GM23248 (cell line): ENCODE measurements at regions not wholly inside any gene's neighbourhood (a gene's known extent, or its start where the extent isn't known, plus 50 kb on each side); places are given as distances from the start of the nearest gene placed in this dataset.
"Not testable (repeated sequence)": the region's sequence is repeated elsewhere in the genome, so short reads cannot be mapped to it uniquely, and the experiment has no call there.

Experiments
- DNase-seq: peaks from one replicate; pipeline ENCODE4 v3.0.0-alpha.2; 2015
- H2AFZ ChIP-seq: fragments of 200-600 bp; sonication (generic); 2 replicates; pipeline ENCODE4 v1.6.1; 2016; ENCODE audit warnings: antibody characterized with exemption
- H3F3A ChIP-seq: fragments of 200-600 bp; sonication (generic); 2 replicates; pipeline ENCODE4 v1.6.1; 2016; ENCODE audit warnings: mild to moderate bottlenecking, antibody characterized with exemption, mixed run types; ENCODE audit not compliant: insufficient read depth
- H3K27ac ChIP-seq: fragments of 200-600 bp; sonication (generic); 2 replicates; pipeline ENCODE4 v1.5.1; 2016; ENCODE audit warnings: mild to moderate bottlenecking
- H3K27me3 ChIP-seq: fragments of 200-600 bp; sonication (generic); replicated peaks from 2 replicates; pipeline ENCODE4 v1.6.1; 2016; ENCODE audit warnings: mild to moderate bottlenecking; ENCODE audit not compliant: insufficient read depth
- H3K36me3 ChIP-seq: fragments of 200-600 bp; sonication (generic); 2 replicates; pipeline ENCODE4 v1.6.1; 2016; ENCODE audit warnings: low read depth, mild to moderate bottlenecking
- H3K4me1 ChIP-seq: fragments of 200-600 bp; sonication (generic); 2 replicates; pipeline ENCODE4 v1.6.1; 2016; ENCODE audit warnings: mild to moderate bottlenecking; ENCODE audit not compliant: insufficient read depth
- H3K4me2 ChIP-seq: fragments of 200-600 bp; sonication (generic); one replicate; pipeline ENCODE4 v1.6.1; 2016; ENCODE audit warnings: mild to moderate bottlenecking; ENCODE audit not compliant: unreplicated experiment
- H3K4me3 ChIP-seq: fragments of 200-600 bp; sonication (generic); 2 replicates; pipeline ENCODE4 v1.5.1; 2016; ENCODE audit warnings: mild to moderate bottlenecking
- H3K79me2 ChIP-seq: fragments of 200-600 bp; sonication (generic); 2 replicates; pipeline ENCODE4 v1.6.1; 2016; ENCODE audit warnings: mild to moderate bottlenecking; ENCODE audit not compliant: insufficient read depth
- H3K9ac ChIP-seq: fragments of 200-600 bp; sonication (generic); 2 replicates; pipeline ENCODE4 v1.6.1; 2016; ENCODE audit warnings: mild to moderate bottlenecking
- H3K9me2 ChIP-seq: fragments of 200-600 bp; sonication (generic); 2 replicates; pipeline ENCODE4 v1.6.1; 2016; ENCODE audit warnings: mixed run types, mild to moderate bottlenecking, moderate library complexity; ENCODE audit not compliant: insufficient read depth
- H3K9me3 ChIP-seq: fragments of 200-600 bp; sonication (generic); one replicate; pipeline ENCODE4 v1.6.1; 2017; ENCODE audit warnings: low read depth
- H4K20me1 ChIP-seq: fragments of 200-600 bp; sonication (generic); 2 replicates; pipeline ENCODE4 v1.6.0; 2016; ENCODE audit not compliant: insufficient read depth
- EZH2 ChIP-seq: fragments of 200-600 bp; sonication (generic); IDR thresholded peaks from 2 replicates; pipeline ENCODE4 v1.6.1; 2018; ENCODE audit warnings: antibody characterized with exemption, mild to moderate bottlenecking; ENCODE audit not compliant: insufficient read depth, poor library complexity, severe bottlenecking
- EZH2phosphoT487 ChIP-seq: fragments of 200-600 bp; sonication (generic); IDR thresholded peaks from 2 replicates; pipeline ENCODE4 v1.6.1; 2018; ENCODE audit warnings: antibody characterized with exemption, moderate library complexity, mild to moderate bottlenecking, low read depth; ENCODE audit not compliant: insufficient read depth
- WGBS, 2 experiments: methylation state at CpG; one replicate each; pipeline ENCODE4 v1.1.6; 2015 to 2017; ENCODE audit warnings: low lambda C conversion rate in 2 of 2, low coverage in 1 of 2; ENCODE audit errors: missing lambda C conversion rate in 2 of 2; 5-methylcytosine and 5-hydroxymethylcytosine counted together
- in situ Hi-C: fragments of 300-500 bp; cut with MboI; formaldehyde crosslinking; loops from 2 replicates; pipeline ENCODE4 v1.15.0; 2020

DNA sequence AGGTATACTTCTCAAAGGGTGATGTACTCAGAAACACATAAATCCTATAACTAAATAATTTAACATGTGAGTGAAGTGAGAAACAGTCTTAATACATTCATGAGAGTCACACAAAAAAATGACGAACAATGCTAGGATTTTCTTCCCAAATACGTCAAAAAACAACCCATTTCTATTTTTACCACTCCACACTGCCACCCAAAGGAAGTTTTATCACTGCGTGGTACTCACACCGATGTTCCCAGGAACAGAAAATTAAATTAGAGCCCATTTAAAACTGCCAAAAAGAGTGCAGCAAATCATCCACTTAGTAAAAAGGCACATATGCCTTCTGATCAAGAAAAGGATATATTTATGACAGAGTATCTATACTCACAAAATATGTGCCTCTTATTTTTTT, 710.9 kb upstream of the FAT3 start:
- Histone ChIP-seq H3F3A (no peaks in the 10 kb centered on the region), H3K4me3 (no peak overlapping the region), H3K9me2 (no peaks in the 10 kb centered on the region), H3K36me3 (no peaks in the 10 kb centered on the region), H3K4me2 (no peak overlapping the region), H3K27ac (no peak overlapping the region), H3K4me1 (no peaks in the 10 kb centered on the region), H3K9ac (no peak overlapping the region), H3K79me2 (no peaks in the 10 kb centered on the region), H3K27me3 (no peaks in the 10 kb centered on the region), H4K20me1 (no peaks in the 10 kb centered on the region), H3K9me3 (no peaks in the 10 kb centered on the region), H2AFZ (no peak overlapping the region)
- WGBS, 2 experiments = 14 to 18% methylated on average over 4 of the region's 4 CpGs
- TF ChIP-seq EZH2 = no peak
- no peak for DNase-seq
- in situ Hi-C loops = no loop called here

- no peak overlapping the region for H2AFZ ChIP-seq
- H3K27me3 ChIP-seq = no peaks in the 10 kb centered on the region
- no peak overlapping the region for H3K4me3 ChIP-seq
- TF ChIP-seq EZH2phosphoT487 = no peak
- TF ChIP-seq EZH2 = no peak
- WGBS, 2 experiments = 6 to 10% methylated on average over 1 of the region's 1 CpG
- no peak for DNase-seq
- no peaks in the 10 kb centered on the region for H3K9me2 ChIP-seq
- no peaks in the 10 kb centered on the region for H4K20me1 ChIP-seq
- no peak overlapping the region for H3K27ac ChIP-seq
- no peaks in the 10 kb centered on the region for H3K79me2 ChIP-seq
- H3K4me1 ChIP-seq = no peaks in the 10 kb centered on the region
- no peaks in the 10 kb centered on the region for H3K9me3 ChIP-seq
- H3K4me2 ChIP-seq = no peak overlapping the region
- no peaks in the 10 kb centered on the region for H3K36me3 ChIP-seq
- H3F3A ChIP-seq = no peaks in the 10 kb centered on the region
- in situ Hi-C loops = loop anchor here (10.0 kb wide), 1 partner anchor 63 kb away; no protein-coding TSS in a partner anchor
- H3K9ac ChIP-seq = no peak overlapping the region
Measured at GRCh38 chr11:91497847-91498246, 726.8 kb upstream of the FAT3 start.

DNA sequence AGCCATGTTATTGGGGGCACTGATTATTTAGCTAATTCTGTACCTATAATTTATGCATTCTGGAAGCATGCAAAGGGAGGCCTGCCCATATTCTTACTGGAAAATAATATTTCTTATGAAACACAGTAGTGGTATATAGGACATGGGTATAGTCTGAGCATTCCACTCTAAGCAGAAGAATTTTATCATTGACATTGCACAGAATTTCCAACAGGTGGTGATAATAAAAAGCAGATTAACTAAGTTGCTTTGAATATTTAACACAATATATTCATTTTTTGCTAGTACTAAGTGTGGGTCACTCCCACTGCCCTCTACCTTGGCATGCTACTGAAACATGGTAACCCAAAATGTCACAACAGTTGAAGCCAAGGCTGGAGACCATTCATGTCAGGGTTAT, 728.8 kb upstream of the FAT3 start:
- Histone ChIP-seq H3K9ac (no peak overlapping the region), H3K27ac (no peak overlapping the region), H3K9me2 (no peaks in the 10 kb centered on the region), H3K27me3 (no peaks in the 10 kb centered on the region), H3K4me2 (no peak overlapping the region), H3K4me3 (no peak overlapping the region), H3F3A (no peaks in the 10 kb centered on the region), H2AFZ (no peak overlapping the region), H3K79me2 (no peaks in the 10 kb centered on the region), H4K20me1 (no peaks in the 10 kb centered on the region), H3K9me3 (no peaks in the 10 kb centered on the region), H3K4me1 (no peaks in the 10 kb centered on the region), H3K36me3 (no peaks in the 10 kb centered on the region)
- no peak for DNase-seq
- in situ Hi-C loops = loop anchor here (10.0 kb wide), 1 partner anchor 61 kb away; no protein-coding TSS in a partner anchor
- TF ChIP-seq EZH2phosphoT487 (no peak), EZH2 (no peak)

GRCh38 chr11:91489989-91490388, 734.6 kb upstream of the FAT3 start:
- H3K36me3 ChIP-seq = no peaks in the 10 kb centered on the region
- H3K4me2 ChIP-seq = no peak overlapping the region
- no peak overlapping the region for H3K9ac ChIP-seq
- 31 to 44% methylated on average over 5 of the region's 5 CpGs for WGBS, 2 experiments
- in situ Hi-C loops = loop anchor here (10.0 kb wide), 1 partner anchor 55 kb away; no protein-coding TSS in a partner anchor
- no peak overlapping the region for H2AFZ ChIP-seq
- no peak for DNase-seq
- no peaks in the 10 kb centered on the region for H3F3A ChIP-seq
- no peaks in the 10 kb centered on the region for H3K9me2 ChIP-seq
- no peaks in the 10 kb centered on the region for H3K9me3 ChIP-seq
- no peak overlapping the region for H3K4me3 ChIP-seq
- H4K20me1 ChIP-seq = no peaks in the 10 kb centered on the region
- no peaks in the 10 kb centered on the region for H3K4me1 ChIP-seq
- TF ChIP-seq EZH2phosphoT487 = no peak
- no peak for TF ChIP-seq EZH2
- H3K79me2 ChIP-seq = no peaks in the 10 kb centered on the region
- H3K27me3 ChIP-seq = no peaks in the 10 kb centered on the region
- H3K27ac ChIP-seq = no peak overlapping the region

- H3K27me3 ChIP-seq, H3K79me2 ChIP-seq, in situ Hi-C loops, H3F3A ChIP-seq, H4K20me1 ChIP-seq, H3K9ac ChIP-seq, H3K4me3 ChIP-seq, H3K4me2 ChIP-seq, H2AFZ ChIP-seq, H3K27ac ChIP-seq, H3K36me3 ChIP-seq, H3K9me3 ChIP-seq, DNase-seq, H3K9me2 ChIP-seq, H3K4me1 ChIP-seq: not testable (repeated sequence)
- 0 to 9% methylated on average over 1 of the region's 1 CpG for WGBS, 2 experiments
Measured at GRCh38 chr11:91483956-91484355, 740.7 kb upstream of the FAT3 start.

DNA sequence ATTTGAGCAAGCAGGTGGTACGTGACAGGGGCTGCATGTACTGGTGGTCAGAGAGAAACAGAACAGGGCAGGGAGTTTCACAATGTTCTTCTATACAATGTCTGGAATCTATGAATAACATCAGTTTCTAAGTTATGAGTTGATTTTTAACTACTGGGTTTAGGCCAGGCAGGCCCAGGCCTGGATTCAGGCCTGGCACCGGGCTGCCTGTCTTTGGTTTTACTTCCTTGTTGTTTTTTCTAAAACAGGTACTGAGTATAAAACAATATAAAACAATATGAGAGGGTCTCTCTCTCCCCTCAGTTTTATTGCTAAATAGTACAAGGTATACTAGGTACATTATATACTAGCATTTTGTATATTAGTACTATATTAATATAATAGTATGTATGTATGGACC, 742.7 kb upstream of the FAT3 start:
- in situ Hi-C loops, H3F3A ChIP-seq, H3K27me3 ChIP-seq, H3K9ac ChIP-seq, H3K9me2 ChIP-seq, H3K4me1 ChIP-seq, H3K36me3 ChIP-seq, H2AFZ ChIP-seq, H3K4me2 ChIP-seq, H3K27ac ChIP-seq, H3K79me2 ChIP-seq, H3K9me3 ChIP-seq, H4K20me1 ChIP-seq, H3K4me3 ChIP-seq, DNase-seq: not testable (repeated sequence)
- WGBS, 2 experiments = 12 to 14% methylated on average over 2 of the region's 2 CpGs
